Neural cell (in vitro differentiated cells): ENCODE measurements at regions not wholly inside any gene's neighbourhood (a gene's known extent, or its start where the extent isn't known, plus 50 kb on each side); places are given as distances from the start of the nearest gene placed in this dataset.

ENCODE experiments used
- H2AFZ ChIP-seq: fragments of 200-600, 300-800 bp; sonication (generic), shearing (Covaris generic); 2 replicates; pipeline ENCODE4 v1.6.0; 2014; ENCODE audit warnings: low read depth, mild to moderate bottlenecking, antibody characterized with exemption, low read length, moderate library complexity
- H3F3A ChIP-seq: fragments of 200-600 bp; shearing (Covaris generic); 2 replicates; pipeline ENCODE4 v1.6.1; 2016; ENCODE audit warnings: mild to moderate bottlenecking, moderate library complexity, mixed read lengths, antibody characterized with exemption, low read length; ENCODE audit not compliant: insufficient read depth, poor library complexity, severe bottlenecking
- H3K27ac ChIP-seq: fragments of 200-600, 300-800 bp; sonication (generic), shearing (Covaris generic); 2 replicates; pipeline ENCODE4 v1.5.1; 2014; ENCODE audit warnings: mild to moderate bottlenecking, low read length, moderate library complexity
- H3K27me3 ChIP-seq: fragments of 300-800, 200-600 bp; sonication (generic), shearing (Covaris generic); 2 replicates; pipeline ENCODE4 v1.6.0; 2014; ENCODE audit warnings: mild to moderate bottlenecking, low read depth, low read length, moderate library complexity; ENCODE audit not compliant: insufficient read depth
- H3K36me3 ChIP-seq: fragments of 300-800, 200-600 bp; sonication (generic), shearing (Covaris generic); 2 replicates; pipeline ENCODE4 v1.5.1; 2014; ENCODE audit warnings: mild to moderate bottlenecking, antibody characterized with exemption, low read length, moderate library complexity; ENCODE audit not compliant: insufficient read depth
- H3K4me2 ChIP-seq: fragments of 300-800, 200-600 bp; sonication (generic), shearing (Covaris generic); 2 replicates; pipeline ENCODE4 v1.6.0; 2014; ENCODE audit warnings: mild to moderate bottlenecking, low read length
- H3K4me3 ChIP-seq: fragments of 300-800, 200-600 bp; sonication (generic), shearing (Covaris generic); 2 replicates; pipeline ENCODE4 v1.5.1; 2014; ENCODE audit warnings: mild to moderate bottlenecking, low read length, moderate library complexity
- H3K79me2 ChIP-seq: fragments of 200-600 bp; shearing (Covaris generic); replicated peaks from 2 replicates; pipeline ENCODE4 v1.6.0; 2014; ENCODE audit warnings: mild to moderate bottlenecking, low read length, moderate library complexity; ENCODE audit not compliant: insufficient read depth
- H3K9ac ChIP-seq: fragments of 300-800, 200-600 bp; sonication (generic), shearing (Covaris generic); 2 replicates; pipeline ENCODE4 v1.6.1; 2016; ENCODE audit warnings: mild to moderate bottlenecking, low read length, mixed read lengths
- H3K9me2 ChIP-seq: fragments of 200-600 bp; shearing (Covaris generic); 2 replicates; pipeline ENCODE4 v1.6.1; 2016; ENCODE audit warnings: mild to moderate bottlenecking, low read length, mixed read lengths; ENCODE audit not compliant: insufficient read depth
- H3K9me3 ChIP-seq: fragments of 200-600, 300-800 bp; sonication (generic), shearing (Covaris generic); 2 replicates; pipeline ENCODE4 v1.6.1; 2016; ENCODE audit warnings: mild to moderate bottlenecking, mixed run types, low read length, moderate library complexity, mixed read lengths
- H4K20me1 ChIP-seq: fragments of 200-600 bp; shearing (Covaris generic); 2 replicates; pipeline ENCODE4 v1.6.1; 2016; ENCODE audit warnings: mild to moderate bottlenecking, mixed run types; ENCODE audit not compliant: insufficient read depth
- CTCF ChIP-seq: fragments of 450-650 bp; IDR thresholded peaks from 2 replicates; pipeline ENCODE4 v1.5.1; 2014; ENCODE audit warnings: antibody characterized with exemption, mild to moderate bottlenecking, moderate library complexity; ENCODE audit not compliant: poor library complexity, severe bottlenecking
- EP300 ChIP-seq: fragments of 450-650 bp; conservative IDR thresholded peaks from 2 replicates; pipeline ENCODE4 v1.6.1; 2014; ENCODE audit warnings: antibody characterized with exemption, mild to moderate bottlenecking, moderate library complexity; ENCODE audit not compliant: poor library complexity, severe bottlenecking
- EZH2 ChIP-seq: fragments of 200-600, 300-800 bp; shearing (Covaris generic), sonication (generic); IDR thresholded peaks from 2 replicates; pipeline ENCODE4 v1.6.1; 2014; ENCODE audit warnings: antibody characterized with exemption, low read length, borderline replicate concordance, mild to moderate bottlenecking; ENCODE audit not compliant: insufficient read depth, poor library complexity, severe bottlenecking
- MXI1 ChIP-seq: fragments of 450-650 bp; conservative IDR thresholded peaks from 2 replicates; pipeline ENCODE4 v1.6.1; 2014; ENCODE audit warnings: antibody characterized with exemption, mild to moderate bottlenecking; ENCODE audit not compliant: poor library complexity, severe bottlenecking
- POLR2AphosphoS5 ChIP-seq: IDR thresholded peaks from 2 replicates; pipeline ENCODE4 v1.6.1; 2012
- RAD21 ChIP-seq: fragments of 450-650 bp; conservative IDR thresholded peaks from 2 replicates; pipeline ENCODE4 v1.6.1; 2014; ENCODE audit warnings: antibody characterized with exemption, mild to moderate bottlenecking, moderate library complexity
- REST ChIP-seq: IDR thresholded peaks from 2 replicates; pipeline ENCODE4 v1.6.1; 2012; ENCODE audit warnings: borderline replicate concordance
- SMC3 ChIP-seq: fragments of 450-650 bp; conservative IDR thresholded peaks from 2 replicates; pipeline ENCODE4 v1.6.1; 2014; ENCODE audit warnings: antibody characterized with exemption, mild to moderate bottlenecking, moderate library complexity; ENCODE audit not compliant: poor library complexity
- TAF1 ChIP-seq: IDR thresholded peaks from 2 replicates; pipeline ENCODE4 v1.6.1; 2012; ENCODE audit warnings: low read depth

- H3K9me2 ChIP-seq = no peaks in the 10 kb centered on the region
- no peak overlapping the region for H2AFZ ChIP-seq
- no peak overlapping the region for H3K4me2 ChIP-seq
- no peaks in the 10 kb centered on the region for H3K27me3 ChIP-seq
- H3K4me3 ChIP-seq = no peak overlapping the region
- no peaks in the 10 kb centered on the region for H3K79me2 ChIP-seq
- H3K9ac ChIP-seq = no peak overlapping the region
- no peaks in the 10 kb centered on the region for H4K20me1 ChIP-seq
- no peak overlapping the region for H3K27ac ChIP-seq
- no peaks in the 10 kb centered on the region for H3K36me3 ChIP-seq
- TF ChIP-seq SMC3 = no peak
- TF ChIP-seq POLR2AphosphoS5 = no peak
- no peak for TF ChIP-seq EZH2
- TF ChIP-seq RAD21 = no peak
- peaks cover 7% of the 10 kb centered on the region for H3K9me3 ChIP-seq
- H3F3A ChIP-seq = no peaks in the 10 kb centered on the region
Observed at GRCh38 chr4:159460371-159460770, 357.5 kb downstream of the RAPGEF2 start.

GRCh38 chr4:159463235-159463634, 360.4 kb downstream of the RAPGEF2 start:
- TF ChIP-seq EZH2 = no peak
- TF ChIP-seq MXI1 = no peak
- no peak for TF ChIP-seq TAF1
- TF ChIP-seq CTCF = no peak
- TF ChIP-seq POLR2AphosphoS5 = no peak
- no peak for TF ChIP-seq RAD21
- TF ChIP-seq SMC3 = no peak
- no peak for TF ChIP-seq REST
- TF ChIP-seq EP300 = no peak
- Histone ChIP-seq H3K27ac (no peak overlapping the region), H3K9me2 (no peaks in the 10 kb centered on the region), H4K20me1 (no peaks in the 10 kb centered on the region), H3K4me2 (no peak overlapping the region), H3K9me3 (peaks cover 7% of the 10 kb centered on the region), H3K79me2 (no peaks in the 10 kb centered on the region), H2AFZ (no peak overlapping the region), H3K9ac (no peak overlapping the region), H3K4me3 (no peak overlapping the region), H3K36me3 (no peaks in the 10 kb centered on the region), H3K27me3 (no peaks in the 10 kb centered on the region), H3F3A (no peaks in the 10 kb centered on the region)

DNA sequence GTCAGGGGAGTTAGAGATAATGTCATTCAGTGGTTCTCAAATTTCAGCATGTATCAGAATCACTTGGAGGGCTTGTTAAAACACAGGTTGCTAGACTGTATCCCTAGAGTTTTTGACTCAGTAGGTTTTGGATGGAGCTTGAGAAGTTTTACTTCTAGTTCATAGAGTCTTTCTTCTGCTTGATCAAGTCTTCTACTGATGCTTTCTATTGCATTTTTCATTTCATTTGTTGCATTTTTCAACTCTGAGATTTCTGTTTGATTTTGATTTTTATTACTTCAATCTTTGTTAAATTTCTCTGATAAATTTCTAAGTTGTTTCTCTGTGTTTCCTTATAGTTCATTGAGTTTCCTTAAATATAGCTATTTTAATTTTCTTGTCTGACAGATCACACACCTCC, 361.4 kb downstream of the RAPGEF2 start:
- TF ChIP-seq EP300 (no peak), EZH2 (no peak), RAD21 (no peak), MXI1 (no peak), SMC3 (no peak), POLR2AphosphoS5 (no peak), TAF1 (no peak), CTCF (no peak), REST (no peak)
- no peaks in the 10 kb centered on the region for H3K9me2 ChIP-seq
- no peak overlapping the region for H3K4me3 ChIP-seq
- no peaks in the 10 kb centered on the region for H3K36me3 ChIP-seq
- no peaks in the 10 kb centered on the region for H3K79me2 ChIP-seq
- H3K9ac ChIP-seq = no peak overlapping the region
- no peak overlapping the region for H3K27ac ChIP-seq
- no peak overlapping the region for H3K4me2 ChIP-seq
- H3K27me3 ChIP-seq = no peaks in the 10 kb centered on the region
- H4K20me1 ChIP-seq = no peaks in the 10 kb centered on the region
- H3F3A ChIP-seq = no peaks in the 10 kb centered on the region
- H3K9me3 ChIP-seq = peaks cover 7% of the 10 kb centered on the region
- H2AFZ ChIP-seq = no peak overlapping the region
